ENCODE measurements at regions not wholly inside any gene's neighbourhood (a gene's known extent, or its start where the extent isn't known, plus 50 kb on each side); places are given as distances from the start of the nearest gene placed in this dataset.

DNA sequence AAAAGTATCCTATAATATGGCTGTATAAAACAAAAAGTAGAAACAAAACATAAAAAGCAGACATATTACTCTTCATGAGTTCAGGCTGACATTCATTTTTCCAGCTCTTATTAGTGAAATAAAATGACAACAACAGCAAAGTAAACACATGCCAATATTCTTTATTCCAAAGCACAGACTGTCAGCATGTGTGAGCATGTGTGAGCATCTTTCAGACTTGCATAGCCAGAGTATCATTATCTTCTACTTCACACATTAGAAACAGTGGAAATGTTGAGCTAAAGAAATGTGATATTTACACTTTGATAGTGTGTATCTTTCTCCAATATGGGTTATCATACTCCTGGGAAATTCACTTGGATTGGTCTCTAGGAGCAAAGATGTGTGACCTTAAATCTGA is 476.6 kb upstream of the TMEM132C start:
- H2AFZ ChIP-seq (ENCODE audit: low read length) = no peak overlapping the region

GRCh38 chr12:127791217-127791616 is 475.8 kb upstream of the TMEM132C start:
- CTCF ChIA-PET (ENCODE audit: unreplicated experiment) = no interaction called here
- H3K9me2 ChIP-seq (ENCODE audit: insufficient read depth, low read length) = no peaks in the 10 kb centered on the region
- H2AFZ ChIP-seq (ENCODE audit: low read length) = no peak overlapping the region
- no peak overlapping the region for H3K27ac ChIP-seq (ENCODE audit: low read depth, low read length, poor library complexity, severe bottlenecking)
- BruUV-seq (replicated peaks) = no TSS peak
- H3K4me2 ChIP-seq (ENCODE audit: low read length) = no peak overlapping the region
- H3K79me2 ChIP-seq (ENCODE audit: insufficient read depth, low read depth, low read length) = no peaks in the 10 kb centered on the region
- no peaks in the 10 kb centered on the region for H3K9me3 ChIP-seq (ENCODE audit: low read length)
- H3K36me3 ChIP-seq (ENCODE audit: insufficient read depth, low read length) = no peaks in the 10 kb centered on the region
- intact Hi-C loops (cut with micrococcal nuclease; ENCODE audit: unreplicated experiment) = no loop called here
- POLR2A ChIA-PET = no interaction called here
- no peaks in the 10 kb centered on the region for H4K20me1 ChIP-seq (ENCODE audit: insufficient read depth, low read length)
- TF ChIP-seq CTCF (conservative IDR thresholded peaks at IDR 0.05; ENCODE audit: low read length) (no peak), EZH2phosphoT487 (IDR thresholded peaks at IDR 0.05; ENCODE audit: borderline replicate concordance, low read depth, low read length) (no peak)
- H3K4me3 ChIP-seq (ENCODE audit: low read depth, low read length, poor library complexity, severe bottlenecking) = no peak overlapping the region
- no peaks in the 10 kb centered on the region for H3K4me1 ChIP-seq (ENCODE audit: insufficient read depth, low read length, poor library complexity, severe bottlenecking)
- DNase-seq (ENCODE audit: low spot score) = no peak

More for the DNA sequence above, 476.6 kb upstream of the TMEM132C start:
- no peak overlapping the region for H3K27ac ChIP-seq (ENCODE audit: low read depth, low read length, poor library complexity, severe bottlenecking)
- ChIA-PET POLR2A (no interaction called here), CTCF (ENCODE audit: unreplicated experiment) (no interaction called here)
- H3K36me3 ChIP-seq (ENCODE audit: insufficient read depth, low read length) = no peaks in the 10 kb centered on the region
- no peak for TF ChIP-seq CTCF (conservative IDR thresholded peaks at IDR 0.05; ENCODE audit: low read length)
- TF ChIP-seq EZH2phosphoT487 (IDR thresholded peaks at IDR 0.05; ENCODE audit: borderline replicate concordance, low read depth, low read length) = no peak
- H3K4me3 ChIP-seq (ENCODE audit: low read depth, low read length, poor library complexity, severe bottlenecking) = no peak overlapping the region
- H4K20me1 ChIP-seq (ENCODE audit: insufficient read depth, low read length) = no peaks in the 10 kb centered on the region
- no TSS peak for BruUV-seq (replicated peaks)
- H3K79me2 ChIP-seq (ENCODE audit: insufficient read depth, low read depth, low read length) = no peaks in the 10 kb centered on the region
- H3K9me3 ChIP-seq (ENCODE audit: low read length) = no peaks in the 10 kb centered on the region
- H3K4me1 ChIP-seq (ENCODE audit: insufficient read depth, low read length, poor library complexity, severe bottlenecking) = no peaks in the 10 kb centered on the region
- no peak overlapping the region for H3K4me2 ChIP-seq (ENCODE audit: low read length)
- DNase-seq (ENCODE audit: low spot score) = no peak
- H3K9me2 ChIP-seq (ENCODE audit: insufficient read depth, low read length) = no peaks in the 10 kb centered on the region
- intact Hi-C loops (cut with micrococcal nuclease; ENCODE audit: unreplicated experiment) = no loop called here

- Histone ChIP-seq H3K36me3 (ENCODE audit: insufficient read depth, low read length) (no peaks in the 10 kb centered on the region), H3K9me2 (ENCODE audit: insufficient read depth, low read length) (no peaks in the 10 kb centered on the region), H3K4me3 (ENCODE audit: low read depth, low read length, poor library complexity, severe bottlenecking) (no peak overlapping the region), H3K4me2 (ENCODE audit: low read length) (no peak overlapping the region), H4K20me1 (ENCODE audit: insufficient read depth, low read length) (no peaks in the 10 kb centered on the region), H3K4me1 (ENCODE audit: insufficient read depth, low read length, poor library complexity, severe bottlenecking) (no peaks in the 10 kb centered on the region), H3K9me3 (ENCODE audit: low read length) (no peaks in the 10 kb centered on the region), H3K27ac (ENCODE audit: low read depth, low read length, poor library complexity, severe bottlenecking) (no peak overlapping the region), H3K79me2 (ENCODE audit: insufficient read depth, low read depth, low read length) (no peaks in the 10 kb centered on the region), H2AFZ (ENCODE audit: low read length) (no peak overlapping the region)
- intact Hi-C loops (cut with micrococcal nuclease; ENCODE audit: unreplicated experiment) = no loop called here
- ChIA-PET CTCF (ENCODE audit: unreplicated experiment) (no interaction called here), POLR2A (no interaction called here)
- TF ChIP-seq EZH2phosphoT487 (IDR thresholded peaks at IDR 0.05; ENCODE audit: borderline replicate concordance, low read depth, low read length) (no peak), CTCF (conservative IDR thresholded peaks at IDR 0.05; ENCODE audit: low read length) (no peak)
- no TSS peak for BruUV-seq (replicated peaks)
- no peak for DNase-seq (ENCODE audit: low spot score)
Observed at GRCh38 chr12:127797918-127798317, 469.1 kb upstream of the TMEM132C start.
